SK-N-SH (cell line): ENCODE measurements at regions not wholly inside any gene's neighbourhood (a gene's known extent, or its start where the extent isn't known, plus 50 kb on each side); places are given as distances from the start of the nearest gene placed in this dataset.

Source experiments
- CTCF ChIA-PET: fragments of 300-600, 350-600 bp; formaldehyde crosslinking; extraction: SDS; loops from one replicate; lab custom pipeline; 2021; lab: Yijun Ruan, JAX
- POLR2A ChIA-PET: fragments of 350-600 bp; sonication (Branson Sonifier 250); formaldehyde crosslinking; extraction: SDS; loops from one replicate; lab custom pipeline; 2020; ENCODE audit warnings: antibody characterized with exemption, inconsistent platforms; lab: Yijun Ruan, JAX
- DNase-seq: peaks from one replicate; pipeline ENCODE4 v3.0.0; 2012
- H2AFZ ChIP-seq: fragments of 200-600 bp; sonication (generic); 2 replicates; pipeline ENCODE4 v1.8.1; 2016; ENCODE audit warnings: antibody characterized with exemption, mild to moderate bottlenecking, low read depth
- H3F3A ChIP-seq: fragments of 200-600 bp; sonication (generic); replicated peaks from 2 replicates; pipeline ENCODE3; 2016; ENCODE audit warnings: antibody characterized with exemption, mild to moderate bottlenecking; ENCODE audit not compliant: insufficient read depth
- H3K27ac ChIP-seq, 2 experiments: fragments of 200-500 bp in 1 of 2; fragments of 200-600 bp in 1 of 2; sonication (Bioruptor generic) in 1 of 2; sonication (generic), shearing (Covaris generic) in 1 of 2; 2 replicates each; pipeline versions ENCODE4 v1.5.1 to v1.6.1; 2014 to 2016; ENCODE audit warnings: low read depth in 2 of 2, inconsistent platforms in 1 of 2, low read length in 1 of 2, mild to moderate bottlenecking in 1 of 2, mixed read lengths in 1 of 2
- H3K27me3 ChIP-seq: fragments of 200-600 bp; sonication (generic), shearing (Covaris generic); 2 replicates; pipeline ENCODE4 v1.6.1; 2016; ENCODE audit warnings: mixed run types; ENCODE audit not compliant: insufficient read depth
- H3K36me3 ChIP-seq, 2 experiments: fragments of 200-500 bp in 1 of 2; fragments of 200-600 bp in 1 of 2; sonication (Bioruptor generic) in 1 of 2; sonication (generic) in 1 of 2; replicated peaks in 1 of 2; 2 replicates each; pipeline versions ENCODE3 to v1.5.1; 2014 to 2016; ENCODE audit warnings: low read length in 1 of 2, mild to moderate bottlenecking in 1 of 2; ENCODE audit not compliant: insufficient read depth in 2 of 2, control insufficient read depth in 1 of 2
- H3K4me1 ChIP-seq, 2 experiments: fragments of 200-500 bp in 1 of 2; fragments of 200-600 bp in 1 of 2; sonication (Bioruptor generic) in 1 of 2; sonication (generic), shearing (Covaris generic) in 1 of 2; 2 replicates each; pipeline versions ENCODE4 v1.5.1 to v1.6.1; 2014 to 2016; ENCODE audit warnings: low read depth in 1 of 2, low read length in 1 of 2, mixed run types in 1 of 2; ENCODE audit not compliant: insufficient read depth in 2 of 2, control insufficient read depth in 1 of 2
- H3K4me2 ChIP-seq: fragments of 200-600 bp; sonication (generic), shearing (Covaris generic); 2 replicates; pipeline ENCODE4 v1.6.1; 2017; ENCODE audit warnings: mixed run types
- H3K4me3 ChIP-seq, 2 experiments: fragments of 200-500 bp in 1 of 2; fragments of 200-600 bp in 1 of 2; sonication (Bioruptor generic) in 1 of 2; sonication (generic), shearing (Covaris generic) in 1 of 2; 2 replicates each; pipeline versions ENCODE4 v1.5.1 to v1.8.1; 2014 to 2016; ENCODE audit warnings: low read depth in 2 of 2, inconsistent platforms in 1 of 2, low read length in 1 of 2, mild to moderate bottlenecking in 1 of 2, mixed read lengths in 1 of 2, moderate library complexity in 1 of 2
- H3K79me2 ChIP-seq: fragments of 200-600 bp; sonication (generic); 2 replicates; pipeline ENCODE4 v1.8.1; 2017; ENCODE audit warnings: mild to moderate bottlenecking; ENCODE audit not compliant: insufficient read depth
- H3K9ac ChIP-seq: fragments of 200-600 bp; sonication (generic); 2 replicates; pipeline ENCODE4 v1.6.1; 2017; ENCODE audit warnings: mixed run types
- H3K9me2 ChIP-seq: fragments of 200-600 bp; sonication (generic); 2 replicates; pipeline ENCODE4 v1.6.1; 2017; ENCODE audit warnings: mixed run types
- H3K9me3 ChIP-seq: fragments of 200-600 bp; sonication (generic); 2 replicates; pipeline ENCODE4 v1.6.1; 2017; ENCODE audit warnings: mixed run types, mild to moderate bottlenecking, moderate library complexity
- H4K20me1 ChIP-seq: fragments of 200-600 bp; sonication (generic); 2 replicates; pipeline ENCODE4 v1.6.1; 2017; ENCODE audit warnings: mild to moderate bottlenecking, mixed run types; ENCODE audit not compliant: insufficient read depth
- CHD2 ChIP-seq: fragments of 150-350 bp; IDR thresholded peaks from 2 replicates; pipeline ENCODE4 v1.6.1; 2018; ENCODE audit warnings: low read length; ENCODE audit not compliant: partially characterized antibody
- EP300 ChIP-seq, 2 experiments: IDR thresholded peaks; 2 replicates each; pipeline versions ENCODE4 v1.4.0 to v1.6.1; 2012; ENCODE audit warnings: borderline replicate concordance in 1 of 2, low read depth in 1 of 2, low read length in 1 of 2
- EZH2phosphoT487 ChIP-seq: fragments of 200-600 bp; sonication (generic); IDR thresholded peaks from 2 replicates; pipeline ENCODE4 v1.6.1; 2017; ENCODE audit warnings: low read depth, mixed run types, mild to moderate bottlenecking, antibody characterized with exemption, moderate library complexity, borderline replicate concordance
- MXI1 ChIP-seq: IDR thresholded peaks from 2 replicates; pipeline ENCODE4 v1.6.1; 2012; ENCODE audit warnings: mild to moderate bottlenecking, low read depth, low read length, improper control_type of control experiment
- NRF1 ChIP-seq: IDR thresholded peaks from 2 replicates; pipeline ENCODE4 v1.6.1; 2012; ENCODE audit warnings: low read depth, mild to moderate bottlenecking, low read length
- RCOR1 ChIP-seq: fragments of 150-350 bp; IDR thresholded peaks from 2 replicates; pipeline ENCODE4 v1.6.1; 2017; ENCODE audit warnings: antibody characterized with exemption, low read length
- TCF12 ChIP-seq: IDR thresholded peaks from 2 replicates; pipeline ENCODE4 v1.4.0; 2012
- WGBS: methylation state at CpG from one replicate; pipeline ENCODE4 v1.1.6; 2017; ENCODE audit warnings: low lambda C conversion rate; 5-methylcytosine and 5-hydroxymethylcytosine counted together
- TF ChIP-seq, protein P1 (sequence below): IDR thresholded peaks from 2 replicates; pipeline ENCODE4 v1.4.0; 2012; ENCODE audit warnings: low read depth, borderline replicate concordance

DNA sequence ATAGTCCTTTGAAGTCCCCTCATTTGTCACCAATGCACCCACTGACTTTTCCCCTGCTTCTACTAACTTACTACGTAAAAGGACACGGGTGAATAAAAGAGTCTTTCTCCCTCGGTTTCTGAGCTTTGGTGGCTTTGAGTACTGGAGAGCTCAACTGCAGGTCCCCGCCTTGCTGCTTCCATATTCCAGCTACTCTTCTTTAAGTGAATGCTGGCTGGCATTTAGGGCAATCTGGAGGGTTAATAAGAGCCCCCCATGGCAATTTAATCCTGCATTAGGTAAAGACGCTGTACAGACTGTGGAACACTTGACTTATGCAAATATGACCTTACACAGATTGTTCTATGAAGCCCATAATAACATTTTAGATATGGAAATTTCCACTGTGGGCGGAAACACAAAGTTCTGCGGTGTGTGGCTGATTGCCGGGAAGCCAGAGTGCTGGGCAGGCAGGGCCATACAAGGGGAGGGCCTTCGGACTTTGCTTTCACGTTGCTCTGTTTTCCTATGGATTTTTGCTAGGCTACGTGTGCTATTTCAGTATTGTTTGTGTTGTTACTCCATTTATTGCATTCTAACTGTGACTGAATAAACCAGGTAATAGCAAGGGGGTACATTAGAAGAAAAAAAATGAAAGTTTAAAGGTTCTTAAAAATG, 97.5 kb downstream of the SLC10A2 start (continued):
- TF ChIP-seq, protein P1, sequence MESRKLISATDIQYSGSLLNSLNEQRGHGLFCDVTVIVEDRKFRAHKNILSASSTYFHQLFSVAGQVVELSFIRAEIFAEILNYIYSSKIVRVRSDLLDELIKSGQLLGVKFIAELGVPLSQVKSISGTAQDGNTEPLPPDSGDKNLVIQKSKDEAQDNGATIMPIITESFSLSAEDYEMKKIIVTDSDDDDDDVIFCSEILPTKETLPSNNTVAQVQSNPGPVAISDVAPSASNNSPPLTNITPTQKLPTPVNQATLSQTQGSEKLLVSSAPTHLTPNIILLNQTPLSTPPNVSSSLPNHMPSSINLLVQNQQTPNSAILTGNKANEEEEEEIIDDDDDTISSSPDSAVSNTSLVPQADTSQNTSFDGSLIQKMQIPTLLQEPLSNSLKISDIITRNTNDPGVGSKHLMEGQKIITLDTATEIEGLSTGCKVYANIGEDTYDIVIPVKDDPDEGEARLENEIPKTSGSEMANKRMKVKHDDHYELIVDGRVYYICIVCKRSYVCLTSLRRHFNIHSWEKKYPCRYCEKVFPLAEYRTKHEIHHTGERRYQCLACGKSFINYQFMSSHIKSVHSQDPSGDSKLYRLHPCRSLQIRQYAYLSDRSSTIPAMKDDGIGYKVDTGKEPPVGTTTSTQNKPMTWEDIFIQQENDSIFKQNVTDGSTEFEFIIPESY: no peak
- TF ChIP-seq NRF1 (no peak), EZH2phosphoT487 (no peak), TCF12 (no peak), RCOR1 (no peak)
- TF ChIP-seq, all 33 proteins: peak for 0

DNA sequence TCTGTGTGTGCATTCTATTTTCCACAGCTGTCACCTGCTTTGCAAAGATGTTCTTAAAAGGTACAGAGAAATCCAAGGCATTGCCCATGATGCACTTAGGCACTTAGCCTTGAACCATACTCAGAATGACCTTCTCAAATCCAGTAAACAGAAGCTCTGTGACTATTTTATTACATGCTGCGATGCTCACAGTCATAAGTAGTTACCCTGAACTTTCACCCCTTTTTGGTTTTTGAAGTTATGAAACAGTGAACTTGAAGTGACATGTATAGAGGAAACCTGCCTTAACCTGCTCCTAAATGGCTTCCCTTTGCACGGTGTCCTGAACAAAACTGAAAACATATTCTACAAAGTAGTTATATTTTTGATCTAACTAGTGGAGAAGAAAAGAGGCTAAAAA, 100.4 kb downstream of the SLC10A2 start:
- H4K20me1 ChIP-seq: no peaks in the 10 kb centered on the region
- no peak overlapping the region for H3K4me2 ChIP-seq
- no peak overlapping the region for H2AFZ ChIP-seq
- no peaks in the 10 kb centered on the region for H3K4me1 ChIP-seq
- no peak overlapping the region for H3K4me3 ChIP-seq
- ChIA-PET CTCF (interaction anchor here (1.2 kb wide), 1 partner anchor 10 kb away, joined by 4 read pairs; no protein-coding TSS in a partner anchor), POLR2A (no interaction called here)
- no peak overlapping the region for H3K27ac ChIP-seq
- WGBS: 39% methylated on average over 2 of the region's 2 CpGs
- no peaks in the 10 kb centered on the region for H3K9me2 ChIP-seq
- H3K9me3 ChIP-seq: no peaks in the 10 kb centered on the region
- no peak overlapping the region for H3K9ac ChIP-seq
- no peaks in the 10 kb centered on the region for H3F3A ChIP-seq
- DNase-seq: no peak
- H3K27me3 ChIP-seq: no peaks in the 10 kb centered on the region
- no peaks in the 10 kb centered on the region for H3K79me2 ChIP-seq
- no peak for TF ChIP-seq MXI1
- no peaks in the 10 kb centered on the region for H3K36me3 ChIP-seq

DNA sequence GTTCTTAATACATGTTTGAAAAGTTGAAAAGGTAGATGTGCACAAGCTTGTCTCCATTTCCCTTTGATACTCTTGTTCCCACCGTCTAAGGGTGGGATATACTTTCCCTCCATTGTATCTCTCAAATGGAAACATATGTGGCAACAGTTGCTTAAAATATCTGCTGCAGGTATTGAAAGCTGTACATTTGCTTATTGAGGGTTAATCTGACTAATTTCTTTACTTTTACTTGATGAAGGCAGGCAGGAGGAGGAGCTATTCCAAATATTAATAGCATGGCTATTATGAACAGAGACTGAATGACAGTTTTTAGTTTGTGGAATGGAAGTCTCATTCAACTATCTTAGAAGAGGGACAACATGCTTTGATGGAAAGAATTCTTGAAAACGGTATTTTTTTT, 103.8 kb downstream of the SLC10A2 start:
- no peaks in the 10 kb centered on the region for H3F3A ChIP-seq
- no peaks in the 10 kb centered on the region for H3K4me1 ChIP-seq
- ChIA-PET CTCF (no interaction called here), POLR2A (no interaction called here)
- WGBS: 23% methylated on average over 2 of the region's 2 CpGs
- TF ChIP-seq RCOR1: no peak
- TF ChIP-seq CHD2: no peak
- TF ChIP-seq EP300 (IDR thresholded peaks at IDR 0.05; ENCODE audit: borderline replicate concordance in 1 of 2, low read depth in 1 of 2, low read length in 1 of 2): no peak
- no peaks in the 10 kb centered on the region for H3K9me2 ChIP-seq
- no peaks in the 10 kb centered on the region for H4K20me1 ChIP-seq
- H3K9me3 ChIP-seq: no peaks in the 10 kb centered on the region
- H2AFZ ChIP-seq: no peak overlapping the region
- H3K79me2 ChIP-seq: no peaks in the 10 kb centered on the region
- no peak overlapping the region for H3K4me2 ChIP-seq
- H3K36me3 ChIP-seq: no peaks in the 10 kb centered on the region
- no peak overlapping the region for H3K27ac ChIP-seq
- no peaks in the 10 kb centered on the region for H3K27me3 ChIP-seq
- no peak overlapping the region for H3K4me3 ChIP-seq
- DNase-seq: no peak
- H3K9ac ChIP-seq: no peak overlapping the region
